ENCODE measurements at regions not wholly inside any gene's neighbourhood (a gene's known extent, or its start where the extent isn't known, plus 50 kb on each side); places are given as distances from the start of the nearest gene placed in this dataset.

GRCh38 chr22:47324435-47324990, 562.1 kb downstream of the TBC1D22A start:
- TF ChIP-seq EZH2 (optimal IDR thresholded peaks at IDR 0.05; ENCODE audit: low read depth, low read length) (no peak), EZH2phosphoT487 (IDR thresholded peaks at IDR 0.05; ENCODE audit: low read length) (no peak)
- TF ChIP-seq, protein P1, sequence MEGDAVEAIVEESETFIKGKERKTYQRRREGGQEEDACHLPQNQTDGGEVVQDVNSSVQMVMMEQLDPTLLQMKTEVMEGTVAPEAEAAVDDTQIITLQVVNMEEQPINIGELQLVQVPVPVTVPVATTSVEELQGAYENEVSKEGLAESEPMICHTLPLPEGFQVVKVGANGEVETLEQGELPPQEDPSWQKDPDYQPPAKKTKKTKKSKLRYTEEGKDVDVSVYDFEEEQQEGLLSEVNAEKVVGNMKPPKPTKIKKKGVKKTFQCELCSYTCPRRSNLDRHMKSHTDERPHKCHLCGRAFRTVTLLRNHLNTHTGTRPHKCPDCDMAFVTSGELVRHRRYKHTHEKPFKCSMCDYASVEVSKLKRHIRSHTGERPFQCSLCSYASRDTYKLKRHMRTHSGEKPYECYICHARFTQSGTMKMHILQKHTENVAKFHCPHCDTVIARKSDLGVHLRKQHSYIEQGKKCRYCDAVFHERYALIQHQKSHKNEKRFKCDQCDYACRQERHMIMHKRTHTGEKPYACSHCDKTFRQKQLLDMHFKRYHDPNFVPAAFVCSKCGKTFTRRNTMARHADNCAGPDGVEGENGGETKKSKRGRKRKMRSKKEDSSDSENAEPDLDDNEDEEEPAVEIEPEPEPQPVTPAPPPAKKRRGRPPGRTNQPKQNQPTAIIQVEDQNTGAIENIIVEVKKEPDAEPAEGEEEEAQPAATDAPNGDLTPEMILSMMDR (IDR thresholded peaks at IDR 0.05; ENCODE audit: low read length) = no peak

Data from MM.1S (cell line).